ENCODE measurements at regions not wholly inside any gene's neighbourhood (a gene's known extent, or its start where the extent isn't known, plus 50 kb on each side); places are given as distances from the start of the nearest gene placed in this dataset.

GRCh38 chr14:61625165-61625564, 70.1 kb upstream of the HIF1A start:
- DNase-seq (ENCODE audit: low spot score) = no peak
- TF ChIP-seq, protein P1, sequence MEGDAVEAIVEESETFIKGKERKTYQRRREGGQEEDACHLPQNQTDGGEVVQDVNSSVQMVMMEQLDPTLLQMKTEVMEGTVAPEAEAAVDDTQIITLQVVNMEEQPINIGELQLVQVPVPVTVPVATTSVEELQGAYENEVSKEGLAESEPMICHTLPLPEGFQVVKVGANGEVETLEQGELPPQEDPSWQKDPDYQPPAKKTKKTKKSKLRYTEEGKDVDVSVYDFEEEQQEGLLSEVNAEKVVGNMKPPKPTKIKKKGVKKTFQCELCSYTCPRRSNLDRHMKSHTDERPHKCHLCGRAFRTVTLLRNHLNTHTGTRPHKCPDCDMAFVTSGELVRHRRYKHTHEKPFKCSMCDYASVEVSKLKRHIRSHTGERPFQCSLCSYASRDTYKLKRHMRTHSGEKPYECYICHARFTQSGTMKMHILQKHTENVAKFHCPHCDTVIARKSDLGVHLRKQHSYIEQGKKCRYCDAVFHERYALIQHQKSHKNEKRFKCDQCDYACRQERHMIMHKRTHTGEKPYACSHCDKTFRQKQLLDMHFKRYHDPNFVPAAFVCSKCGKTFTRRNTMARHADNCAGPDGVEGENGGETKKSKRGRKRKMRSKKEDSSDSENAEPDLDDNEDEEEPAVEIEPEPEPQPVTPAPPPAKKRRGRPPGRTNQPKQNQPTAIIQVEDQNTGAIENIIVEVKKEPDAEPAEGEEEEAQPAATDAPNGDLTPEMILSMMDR (IDR thresholded peaks at IDR 0.05; ENCODE audit: borderline replicate concordance, control extremely low read depth, extremely low read depth, insufficient read depth, missing control alignments) = no peak
- in situ Hi-C loops (cut with MboI; ENCODE audit: low sequenced_read_pairs, unreplicated experiment) = no loop called here

DNA sequence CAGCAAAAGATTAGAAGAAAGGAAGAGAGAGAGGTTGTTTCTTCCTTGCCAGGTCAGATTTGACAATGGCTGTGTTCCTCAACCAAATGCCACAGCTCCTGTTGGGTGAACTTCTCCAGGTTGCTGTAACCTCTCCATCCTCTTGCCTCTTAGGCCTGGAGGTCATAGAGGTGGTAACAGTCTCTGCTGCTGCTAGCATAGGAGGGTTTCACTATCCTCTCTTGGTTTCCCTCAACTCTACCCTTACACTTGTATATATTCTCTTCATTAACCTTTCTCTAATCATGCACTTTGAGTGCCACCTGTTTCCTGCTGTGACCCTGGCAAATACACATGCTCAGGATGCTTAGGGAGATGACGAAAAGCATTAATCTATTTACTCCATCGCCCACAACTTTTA, 67.7 kb upstream of the HIF1A start:
- TF ChIP-seq, protein P1 (IDR thresholded peaks at IDR 0.05; ENCODE audit: borderline replicate concordance, control extremely low read depth, extremely low read depth, insufficient read depth, missing control alignments) = no peak
- in situ Hi-C loops (cut with MboI; ENCODE audit: low sequenced_read_pairs, unreplicated experiment) = no loop called here
- DNase-seq (ENCODE audit: low spot score) = no peak

- in situ Hi-C loops (cut with MboI; ENCODE audit: low sequenced_read_pairs, unreplicated experiment) = no loop called here
- TF ChIP-seq, protein P1 (IDR thresholded peaks at IDR 0.05; ENCODE audit: borderline replicate concordance, control extremely low read depth, extremely low read depth, insufficient read depth, missing control alignments) = no peak
- no peak for DNase-seq (ENCODE audit: low spot score)
Observed at GRCh38 chr14:61628016-61628725, 67.1 kb upstream of the HIF1A start.

GRCh38 chr14:61630399-61631044, 64.8 kb upstream of the HIF1A start:
- in situ Hi-C loops (cut with MboI; ENCODE audit: low sequenced_read_pairs, unreplicated experiment) = no loop called here
- TF ChIP-seq, protein P1 (IDR thresholded peaks at IDR 0.05; ENCODE audit: borderline replicate concordance, control extremely low read depth, extremely low read depth, insufficient read depth, missing control alignments) = no peak
- DNase-seq (ENCODE audit: low spot score) = no peak

- TF ChIP-seq, protein P1 (IDR thresholded peaks at IDR 0.05; ENCODE audit: borderline replicate concordance, control extremely low read depth, extremely low read depth, insufficient read depth, missing control alignments) = no peak
- in situ Hi-C loops (cut with MboI; ENCODE audit: low sequenced_read_pairs, unreplicated experiment) = no loop called here
- DNase-seq (ENCODE audit: low spot score) = no peak
Observed at GRCh38 chr14:61631045-61631687, 64.1 kb upstream of the HIF1A start.

- in situ Hi-C loops (cut with MboI; ENCODE audit: low sequenced_read_pairs, unreplicated experiment) = no loop called here
- TF ChIP-seq, protein P1 (IDR thresholded peaks at IDR 0.05; ENCODE audit: borderline replicate concordance, control extremely low read depth, extremely low read depth, insufficient read depth, missing control alignments) = no peak
Observed at GRCh38 chr14:61632401-61632800, 62.9 kb upstream of the HIF1A start.

More at GRCh38 chr14:61632401-61632800, 62.9 kb upstream of the HIF1A start:
- no peak for DNase-seq (ENCODE audit: low spot score)
